Stomach (tissue), 4 donors: ENCODE measurements at regions not wholly inside any gene's neighbourhood (a gene's known extent, or its start where the extent isn't known, plus 50 kb on each side); places are given as distances from the start of the nearest gene placed in this dataset.

Experiments used
- EP300 ChIP-seq: sonication (generic); formaldehyde crosslinking; IDR thresholded peaks from one replicate; pipeline ENCODE4 v1.6.1; 2017; ENCODE audit warnings: antibody characterized with exemption
- POLR2A ChIP-seq, 4 donors: fragments of 450-650 bp; IDR thresholded peaks; one replicate each; pipeline ENCODE4 v1.6.1; 2016; ENCODE audit warnings: antibody characterized with exemption in 4 of 4, control low read depth in 2 of 4, mild to moderate bottlenecking in 1 of 4, moderate library complexity in 1 of 4
- TF ChIP-seq, protein P1 (sequence below), 7 experiments: fragments of 450-650 bp in 4 of 7; fragments of 200-600 bp in 3 of 7; sonication (generic) in 3 of 7; IDR thresholded peaks; one replicate each; pipeline ENCODE4 v1.5.1; 2016 to 2019; ENCODE audit warnings: antibody characterized with exemption in 7 of 7, control low read depth in 2 of 7, mild to moderate bottlenecking in 1 of 7

DNA sequence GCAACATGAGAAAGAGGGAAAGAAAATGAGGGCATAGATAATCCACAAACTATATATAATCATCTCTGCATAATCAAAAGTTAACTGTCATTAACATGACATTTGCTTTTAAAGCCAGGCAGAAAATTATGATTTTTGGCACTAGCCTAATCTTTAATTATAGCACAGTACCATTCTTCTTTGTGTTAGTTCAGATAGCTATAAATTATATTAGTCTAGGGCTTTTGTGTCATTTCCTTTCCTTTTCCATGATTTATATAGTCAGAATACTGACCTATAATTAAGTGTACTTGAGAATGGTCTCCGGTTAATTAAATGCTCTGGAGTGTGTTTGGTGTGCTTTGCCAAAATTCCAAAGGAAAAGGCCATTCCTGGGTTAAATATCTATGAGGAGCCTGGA, 441.9 kb upstream of the THRB start:
- TF ChIP-seq, protein P1, sequence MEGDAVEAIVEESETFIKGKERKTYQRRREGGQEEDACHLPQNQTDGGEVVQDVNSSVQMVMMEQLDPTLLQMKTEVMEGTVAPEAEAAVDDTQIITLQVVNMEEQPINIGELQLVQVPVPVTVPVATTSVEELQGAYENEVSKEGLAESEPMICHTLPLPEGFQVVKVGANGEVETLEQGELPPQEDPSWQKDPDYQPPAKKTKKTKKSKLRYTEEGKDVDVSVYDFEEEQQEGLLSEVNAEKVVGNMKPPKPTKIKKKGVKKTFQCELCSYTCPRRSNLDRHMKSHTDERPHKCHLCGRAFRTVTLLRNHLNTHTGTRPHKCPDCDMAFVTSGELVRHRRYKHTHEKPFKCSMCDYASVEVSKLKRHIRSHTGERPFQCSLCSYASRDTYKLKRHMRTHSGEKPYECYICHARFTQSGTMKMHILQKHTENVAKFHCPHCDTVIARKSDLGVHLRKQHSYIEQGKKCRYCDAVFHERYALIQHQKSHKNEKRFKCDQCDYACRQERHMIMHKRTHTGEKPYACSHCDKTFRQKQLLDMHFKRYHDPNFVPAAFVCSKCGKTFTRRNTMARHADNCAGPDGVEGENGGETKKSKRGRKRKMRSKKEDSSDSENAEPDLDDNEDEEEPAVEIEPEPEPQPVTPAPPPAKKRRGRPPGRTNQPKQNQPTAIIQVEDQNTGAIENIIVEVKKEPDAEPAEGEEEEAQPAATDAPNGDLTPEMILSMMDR (IDR thresholded peaks at IDR 0.05): no peak
- no peak for TF ChIP-seq POLR2A (IDR thresholded peaks at IDR 0.05)
- TF ChIP-seq EP300: no peak
